Skeletal muscle tissue (tissue), 3 donors: ENCODE measurements at regions not wholly inside any gene's neighbourhood (a gene's known extent, or its start where the extent isn't known, plus 50 kb on each side); places are given as distances from the start of the nearest gene placed in this dataset.

Experiments
- H3K27ac ChIP-seq: one replicate; pipeline ENCODE4 v1.7.0; 2013; ENCODE audit warnings: mild to moderate bottlenecking, low read depth, low read length, inconsistent platforms
- H3K27me3 ChIP-seq, 3 donors: one replicate each; pipeline ENCODE4 v1.7.0; 2013; ENCODE audit warnings: low read length in 3 of 3; ENCODE audit not compliant: control insufficient read depth in 3 of 3, insufficient read depth in 3 of 3
- H3K36me3 ChIP-seq, 3 donors: one replicate each; pipeline ENCODE4 v1.7.0; 2013; ENCODE audit warnings: low read length in 3 of 3; ENCODE audit not compliant: control insufficient read depth in 3 of 3, insufficient read depth in 3 of 3
- H3K4me1 ChIP-seq, 3 donors: one replicate each; pipeline ENCODE4 v1.7.0; 2013; ENCODE audit warnings: low read length in 3 of 3, mild to moderate bottlenecking in 3 of 3; ENCODE audit not compliant: control insufficient read depth in 3 of 3, insufficient read depth in 3 of 3
- H3K4me3 ChIP-seq, 3 donors: one replicate each; pipeline ENCODE4 v1.7.0; 2013; ENCODE audit warnings: low read length in 3 of 3
- H3K9ac ChIP-seq, 3 donors: one replicate each; pipeline ENCODE4 v1.7.0; 2013; ENCODE audit warnings: low read length in 3 of 3, mild to moderate bottlenecking in 3 of 3, moderate library complexity in 2 of 3, low read depth in 1 of 3
- H3K9me3 ChIP-seq, 3 donors: one replicate each; pipeline ENCODE4 v1.7.0; 2013; ENCODE audit warnings: low read length in 3 of 3; ENCODE audit not compliant: control insufficient read depth in 3 of 3
- donor health status: Osteomylitis.

DNA sequence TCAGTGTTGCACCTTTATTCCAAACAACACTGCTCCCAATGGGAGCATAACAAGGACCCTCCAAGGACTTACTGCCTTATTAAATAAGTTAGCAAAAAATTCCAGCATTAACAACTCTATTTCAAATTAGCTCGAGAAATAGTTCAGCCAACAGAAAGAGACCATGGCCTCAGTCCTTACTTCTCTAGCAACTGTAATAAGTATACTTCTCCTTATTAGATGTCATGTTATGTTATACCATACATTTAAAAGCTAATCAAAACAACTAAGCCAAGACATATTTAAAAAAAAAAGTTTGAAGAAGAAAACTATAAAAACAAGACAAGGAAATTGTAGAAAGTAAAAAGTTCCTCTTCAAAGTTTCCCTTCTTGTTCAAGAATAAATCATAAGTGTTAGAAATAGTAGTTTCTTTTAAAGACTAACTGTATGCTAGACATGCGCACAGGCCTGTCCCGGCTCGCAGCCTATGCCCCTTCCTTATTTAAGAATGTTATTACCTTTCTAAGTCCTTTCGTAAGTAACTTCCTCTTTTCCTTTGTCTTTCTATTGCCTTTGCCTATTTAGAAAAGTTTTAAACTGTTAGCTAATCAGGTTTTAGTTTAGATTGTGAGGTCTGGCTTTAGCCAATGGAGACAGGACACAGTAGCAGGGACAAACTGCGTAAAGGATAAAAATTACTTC lies 68.6 kb downstream of the RESF1 start:
- no peak overlapping the region for H3K9ac ChIP-seq
- peaks cover 4 to 15% (median 13%) of the 10 kb centered on the region in 3 donors for H3K4me1 ChIP-seq
- no peaks in the 10 kb centered on the region for H3K27me3 ChIP-seq
- H3K27ac ChIP-seq = no peak overlapping the region
- H3K4me3 ChIP-seq = no peak overlapping the region
- H3K9me3 ChIP-seq = no peaks in the 10 kb centered on the region
- no peaks in the 10 kb centered on the region for H3K36me3 ChIP-seq

DNA sequence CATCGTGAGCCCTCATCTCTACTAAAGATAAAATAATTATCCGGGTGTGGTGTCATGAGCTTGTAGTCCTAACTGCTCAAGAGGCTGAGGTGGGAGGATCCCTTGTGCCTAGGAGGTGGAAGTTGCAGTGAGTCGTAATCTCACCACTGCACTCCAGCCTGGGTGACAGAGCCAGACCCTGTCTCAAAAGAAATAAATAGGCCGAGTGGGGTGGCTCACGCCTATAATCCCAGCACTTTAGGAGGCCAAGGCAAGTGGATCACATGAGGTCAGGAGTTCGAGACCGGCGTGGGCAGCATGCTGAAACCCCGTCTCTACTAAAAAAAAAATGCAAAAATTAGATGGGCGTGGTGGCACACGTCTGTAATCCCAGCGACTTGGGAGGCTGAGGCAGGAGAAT lies 70.9 kb downstream of the RESF1 start:
- no peaks in the 10 kb centered on the region for H3K27me3 ChIP-seq
- peaks cover 4 to 18% (median 13%) of the 10 kb centered on the region in 3 donors for H3K4me1 ChIP-seq
- H3K36me3 ChIP-seq = no peaks in the 10 kb centered on the region
- no peak overlapping the region for H3K27ac ChIP-seq
- no peak overlapping the region for H3K4me3 ChIP-seq
- H3K9ac ChIP-seq = no peak overlapping the region
- no peaks in the 10 kb centered on the region for H3K9me3 ChIP-seq

DNA sequence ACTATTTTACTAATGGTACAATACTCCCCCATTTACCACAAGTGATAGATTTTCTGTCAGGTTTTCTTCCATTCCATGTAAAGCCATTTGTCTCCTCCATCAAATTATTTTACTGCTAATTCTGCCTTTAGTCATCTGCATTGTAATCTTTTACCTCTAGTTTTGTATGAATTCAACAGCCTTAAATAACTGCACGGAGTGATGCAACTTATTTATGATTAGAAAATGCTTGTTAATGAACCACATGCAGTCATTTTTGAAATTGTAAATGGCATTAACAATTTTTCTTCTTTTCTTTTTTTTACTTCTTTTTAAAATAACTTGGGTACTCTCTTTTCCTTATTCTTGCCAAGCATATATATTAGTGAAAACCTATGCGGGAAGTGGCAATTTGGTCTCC lies 71.5 kb downstream of the RESF1 start:
- Histone ChIP-seq H3K27ac (no peak overlapping the region), H3K9ac (no peak overlapping the region), H3K27me3 (no peaks in the 10 kb centered on the region), H3K4me3 (no peak overlapping the region), H3K36me3 (no peaks in the 10 kb centered on the region), H3K9me3 (no peaks in the 10 kb centered on the region), H3K4me1 (peaks cover 4 to 18% (median 13%) of the 10 kb centered on the region in 3 donors)

DNA sequence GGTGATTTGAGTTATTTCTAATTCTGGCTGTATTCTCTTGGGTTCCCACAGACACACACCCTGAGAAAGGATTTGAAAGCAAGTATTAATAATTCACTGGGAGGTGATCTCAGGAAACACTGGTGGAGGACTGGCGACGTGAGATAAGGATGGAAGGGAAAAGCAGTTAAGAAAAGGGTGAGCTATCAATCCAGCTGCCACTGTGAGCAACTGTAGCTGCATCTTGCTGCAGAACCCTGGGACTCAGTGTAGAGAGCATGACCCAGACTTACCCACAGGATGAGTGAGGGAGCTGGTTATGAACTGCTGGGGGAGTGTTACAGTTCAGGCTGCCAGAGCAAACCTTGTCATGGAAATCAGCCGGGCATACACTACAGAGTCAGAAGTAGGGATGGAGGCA lies 71.9 kb downstream of the RESF1 start:
- no peak overlapping the region for H3K27ac ChIP-seq
- no peaks in the 10 kb centered on the region for H3K36me3 ChIP-seq
- H3K4me1 ChIP-seq = peaks cover 4 to 18% (median 13%) of the 10 kb centered on the region in 3 donors
- H3K27me3 ChIP-seq = no peaks in the 10 kb centered on the region
- no peak overlapping the region for H3K9ac ChIP-seq
- H3K9me3 ChIP-seq = no peaks in the 10 kb centered on the region
- no peak overlapping the region for H3K4me3 ChIP-seq

DNA sequence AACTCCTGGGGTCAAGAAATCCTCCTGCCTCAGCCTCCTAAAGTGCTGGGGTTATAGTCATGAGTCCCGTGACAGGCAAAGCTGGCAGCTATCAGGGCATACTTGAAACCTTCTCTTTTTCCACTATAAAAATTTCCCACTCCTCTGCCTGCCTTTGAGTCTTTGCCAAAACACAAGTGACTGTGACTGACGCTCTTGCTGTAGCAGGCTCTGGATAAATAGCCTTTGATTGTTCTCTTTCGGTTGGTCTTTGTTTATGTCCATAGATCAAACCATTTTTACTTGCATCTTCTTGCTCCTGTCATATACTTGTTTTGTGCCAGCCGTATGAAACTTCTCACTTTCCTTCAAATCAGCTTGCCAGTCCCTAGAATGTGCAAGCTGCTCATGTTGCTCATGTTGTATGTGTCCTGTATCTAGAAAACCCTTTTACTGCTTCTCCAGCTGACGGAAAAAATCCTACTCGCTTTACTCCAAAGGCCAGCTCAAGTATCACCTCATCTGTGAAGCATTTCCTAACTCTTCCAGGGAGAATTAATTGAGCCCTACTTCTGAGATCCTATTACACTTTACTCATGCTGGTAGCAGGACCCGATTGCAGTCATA lies 73.1 kb downstream of the RESF1 start:
- no peak overlapping the region for H3K4me3 ChIP-seq
- peaks cover 4 to 18% (median 13%) of the 10 kb centered on the region in 3 donors for H3K4me1 ChIP-seq
- no peaks in the 10 kb centered on the region for H3K9me3 ChIP-seq
- H3K27me3 ChIP-seq = no peaks in the 10 kb centered on the region
- H3K36me3 ChIP-seq = no peaks in the 10 kb centered on the region
- H3K27ac ChIP-seq = no peak overlapping the region
- H3K9ac ChIP-seq = no peak overlapping the region

DNA sequence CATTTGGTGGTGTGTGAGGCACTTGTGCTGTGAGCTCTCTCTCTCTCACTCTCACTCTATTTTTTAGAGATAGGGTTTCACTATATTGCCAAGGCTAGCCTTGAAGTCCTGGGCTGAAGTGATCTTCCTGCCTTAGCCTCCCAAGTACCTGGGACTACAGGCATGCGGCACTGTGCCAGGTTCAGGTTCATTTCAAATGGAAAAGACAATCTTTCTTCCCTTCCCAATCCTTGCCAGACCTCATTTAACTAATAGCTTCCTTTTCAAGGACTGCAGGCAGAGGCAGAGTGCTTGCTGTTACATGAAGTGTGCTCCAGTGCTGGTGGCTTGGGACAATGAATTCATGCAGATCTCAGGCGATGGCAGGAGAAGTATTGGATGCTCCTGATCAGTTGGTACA lies 73.2 kb upstream of the BICD1 start:
- peaks cover 4 to 18% (median 13%) of the 10 kb centered on the region in 3 donors for H3K4me1 ChIP-seq
- no peaks in the 10 kb centered on the region for H3K27me3 ChIP-seq
- no peak overlapping the region for H3K4me3 ChIP-seq
- H3K36me3 ChIP-seq = no peaks in the 10 kb centered on the region
- no peak overlapping the region for H3K9ac ChIP-seq
- no peaks in the 10 kb centered on the region for H3K9me3 ChIP-seq
- no peak overlapping the region for H3K27ac ChIP-seq

DNA sequence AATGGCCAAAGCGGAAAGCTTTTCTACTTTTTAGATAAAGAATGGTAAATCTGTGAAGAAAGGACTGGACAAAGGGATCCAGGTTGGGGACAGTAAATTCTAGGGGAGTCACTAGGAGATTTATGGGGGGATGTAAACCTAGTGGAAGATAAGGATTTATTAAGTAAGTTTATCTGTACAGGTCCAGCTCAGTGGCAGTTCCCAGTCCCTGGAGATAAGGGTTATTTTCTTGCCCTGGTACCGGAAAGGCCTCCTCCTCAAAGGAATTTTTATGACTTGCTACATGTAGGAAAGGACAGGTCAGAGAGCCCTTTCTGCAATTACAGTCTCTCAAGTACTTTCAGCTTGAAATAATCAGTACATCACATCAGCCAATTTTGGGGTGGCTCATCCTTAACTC lies 72.6 kb upstream of the BICD1 start:
- Histone ChIP-seq H3K4me3 (no peak overlapping the region), H3K4me1 (peaks cover 4 to 18% (median 13%) of the 10 kb centered on the region in 3 donors), H3K9me3 (no peaks in the 10 kb centered on the region), H3K27me3 (no peaks in the 10 kb centered on the region), H3K36me3 (no peaks in the 10 kb centered on the region), H3K9ac (no peak overlapping the region), H3K27ac (no peak overlapping the region)

DNA sequence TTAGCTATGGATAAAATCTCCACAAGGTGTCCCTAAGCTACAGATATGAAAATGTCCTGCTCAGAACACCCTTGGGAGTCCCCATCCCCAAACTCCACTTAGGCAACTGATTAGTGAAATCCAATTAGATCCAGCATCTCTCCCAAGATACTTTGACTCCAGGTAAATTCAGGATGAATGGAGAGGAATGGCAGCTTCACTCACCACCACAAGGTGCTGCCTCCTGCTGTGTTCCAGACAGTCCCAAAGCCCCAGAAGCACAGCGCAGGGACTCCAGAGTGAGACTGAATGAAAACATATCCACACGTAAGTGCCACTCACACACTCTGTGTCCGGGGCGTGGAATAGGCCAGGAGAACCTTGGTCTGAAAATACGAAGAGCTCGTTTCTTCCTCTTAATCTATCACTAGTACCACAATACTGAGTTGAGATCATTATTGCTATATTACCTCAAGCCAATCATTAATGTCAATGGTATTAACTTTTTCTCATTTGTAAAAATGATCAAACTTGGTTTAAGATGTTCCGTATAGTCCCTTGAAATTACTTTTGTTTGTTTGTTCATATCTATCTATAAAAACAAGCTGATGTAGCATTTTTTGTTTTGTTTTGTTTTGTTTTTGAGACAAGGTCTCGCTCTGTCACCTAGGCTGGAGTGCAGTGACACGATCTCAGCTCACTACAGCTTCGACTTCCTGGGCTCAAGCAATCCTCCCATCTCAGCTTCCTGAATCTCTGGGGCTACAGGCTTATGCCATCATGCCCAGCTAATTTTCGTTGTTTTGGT lies 70.0 kb upstream of the BICD1 start:
- no peak overlapping the region for H3K27ac ChIP-seq
- no peak overlapping the region for H3K4me3 ChIP-seq
- H3K36me3 ChIP-seq = no peaks in the 10 kb centered on the region
- H3K9me3 ChIP-seq = no peaks in the 10 kb centered on the region
- H3K4me1 ChIP-seq = peaks cover 4 to 13% (median 10%) of the 10 kb centered on the region in 3 donors
- H3K9ac ChIP-seq = no peak overlapping the region
- H3K27me3 ChIP-seq = no peaks in the 10 kb centered on the region

DNA sequence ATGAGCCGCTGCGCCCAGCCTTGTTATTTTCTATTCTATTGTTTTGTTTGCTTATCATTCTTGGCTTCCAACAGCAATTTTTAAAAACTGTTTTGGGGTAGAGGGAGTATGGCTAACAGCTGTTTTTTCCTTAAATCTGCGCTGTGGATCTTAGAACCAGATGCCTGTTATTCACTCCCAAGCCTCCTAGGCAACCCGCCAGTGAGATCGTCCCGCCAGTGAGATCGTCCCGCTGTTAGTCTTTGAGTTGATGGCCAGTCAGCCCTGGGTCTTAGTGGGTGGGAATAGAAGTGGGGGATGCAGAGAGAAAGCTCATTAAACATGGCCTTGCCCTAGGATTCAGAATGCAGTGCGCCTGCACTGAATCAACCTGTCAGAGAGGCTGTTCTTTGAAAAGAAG lies 67.3 kb upstream of the BICD1 start:
- Histone ChIP-seq H3K4me3 (no peak overlapping the region), H3K27me3 (no peaks in the 10 kb centered on the region), H3K27ac (no peak overlapping the region), H3K9me3 (peaks cover 0 to 5% (median 3%) of the 10 kb centered on the region in 3 donors), H3K9ac (no peak overlapping the region), H3K36me3 (no peaks in the 10 kb centered on the region), H3K4me1 (no peaks in the 10 kb centered on the region)
